Dermis microvascular lymphatic vessel endothelial cell (primary cell): ENCODE measurements at regions not wholly inside any gene's neighbourhood (a gene's known extent, or its start where the extent isn't known, plus 50 kb on each side); places are given as distances from the start of the nearest gene placed in this dataset.
"Not testable (repeated sequence)": the region's sequence is repeated elsewhere in the genome, so short reads cannot be mapped to it uniquely, and the experiment has no call there.

Source experiments
- DNase-seq, 2 donors: peaks; one replicate each; pipeline versions ENCODE4 v3.0.0 to v3.0.0-alpha.2; 2010; ENCODE audit warnings: low read depth in 2 of 2

DNA sequence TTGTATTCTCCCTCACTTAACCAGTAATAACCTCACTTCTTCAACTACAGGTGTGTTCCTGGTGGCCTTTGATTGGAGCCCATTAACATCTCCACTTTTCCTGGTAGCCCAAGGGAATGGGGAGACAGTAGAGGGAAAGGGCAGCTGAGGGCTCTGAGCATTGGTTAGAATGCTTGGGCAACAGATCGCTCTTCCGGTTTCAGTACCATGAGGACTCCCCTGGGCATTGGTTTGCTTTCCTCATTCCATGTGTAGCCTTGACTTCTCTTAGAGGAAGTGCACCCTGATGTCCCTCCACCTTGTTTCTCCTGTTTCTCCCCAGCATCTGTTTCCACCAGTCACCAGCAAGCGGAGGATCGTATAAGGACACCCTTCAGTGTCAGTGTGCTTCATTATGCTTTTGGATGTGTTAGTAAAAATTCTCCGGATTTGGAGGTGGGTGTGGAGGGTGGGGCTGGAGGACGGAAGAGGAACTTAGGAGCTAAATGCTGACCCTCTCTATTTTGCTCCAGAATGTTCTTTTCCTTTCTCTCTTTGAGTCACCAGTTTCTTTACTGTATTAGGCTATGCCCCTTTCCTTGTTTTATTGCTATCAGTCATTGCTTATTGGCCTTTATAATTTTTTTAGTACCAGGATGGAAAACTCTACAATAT is 50.6 kb upstream of the ZNG1B start:
- not testable (repeated sequence) for DNase-seq

DNA sequence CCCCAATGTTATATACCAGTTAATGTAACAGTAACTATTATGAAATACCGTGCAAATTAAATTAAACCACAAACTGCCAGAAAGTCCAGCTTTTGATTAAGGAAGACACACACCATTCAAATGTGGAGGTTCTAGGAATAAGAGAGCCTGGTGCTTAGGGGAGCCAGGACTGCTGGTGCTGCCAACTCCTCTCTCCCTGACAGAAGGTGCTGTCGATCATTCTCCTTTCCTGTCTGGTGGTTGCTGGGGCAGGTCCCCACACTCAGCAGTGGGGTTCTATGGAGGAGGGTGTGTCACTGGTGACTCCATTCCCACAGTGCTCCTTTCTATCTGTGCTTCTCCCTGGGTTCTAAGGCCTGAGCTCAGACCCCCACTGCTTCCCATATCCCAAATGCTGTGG is 57.9 kb upstream of the ZNG1B start:
- not testable (repeated sequence) for DNase-seq

DNA sequence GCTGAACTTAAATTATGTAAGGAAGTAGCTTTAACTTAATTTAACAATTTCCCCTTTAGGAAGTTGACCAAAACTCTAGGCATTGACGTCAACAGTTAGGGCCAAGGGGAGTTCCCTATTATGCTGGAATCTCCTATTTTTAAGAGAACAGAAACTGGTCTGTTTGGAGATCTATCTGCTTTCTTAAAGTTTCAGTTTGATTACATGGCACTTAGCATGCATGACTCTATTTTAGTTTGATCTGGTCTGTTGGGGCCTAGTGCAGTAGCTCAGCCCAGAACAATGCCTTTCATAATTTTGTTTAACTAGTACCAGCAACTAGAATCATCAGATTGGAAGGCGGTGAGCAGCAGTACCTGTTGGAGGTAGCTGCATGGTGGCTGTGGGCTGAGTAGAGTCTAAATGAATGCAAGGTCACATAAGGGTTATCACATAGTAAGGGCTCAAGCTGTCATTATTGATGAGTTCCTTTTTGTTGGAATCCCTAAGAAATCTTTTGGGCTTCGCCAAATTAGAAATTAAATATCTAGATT is 60.5 kb upstream of the ZNG1B start:
- DNase-seq = no peak

DNA sequence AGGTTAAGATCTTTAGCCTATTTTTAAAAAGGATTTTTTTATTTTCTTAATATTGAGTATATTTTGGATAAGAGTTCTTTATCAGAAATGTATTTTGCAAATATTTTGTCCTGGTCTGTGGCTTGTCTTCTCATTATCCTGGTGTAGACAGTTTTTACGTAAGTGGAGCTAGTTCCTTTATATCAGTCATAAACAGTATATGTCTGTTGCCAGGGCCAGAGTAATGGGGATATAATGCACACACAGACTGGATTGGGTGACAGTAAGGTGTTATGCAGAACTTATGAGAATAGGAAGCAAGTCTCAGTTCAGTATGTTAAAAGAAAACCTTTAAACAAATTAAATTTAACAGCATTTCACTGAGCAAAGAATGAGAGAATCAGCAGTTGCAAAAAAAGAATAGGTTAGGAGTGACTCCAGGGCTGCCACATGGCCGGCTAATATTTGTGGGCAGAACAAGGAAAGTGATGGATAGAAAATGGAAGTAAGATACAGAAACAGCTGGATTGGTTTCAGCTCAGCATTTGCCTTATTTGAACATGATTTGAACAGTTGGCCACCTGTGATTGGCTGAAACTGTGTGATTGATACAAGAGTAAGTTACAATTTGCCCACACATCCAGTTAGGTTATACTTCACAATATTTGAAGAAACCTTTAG is 61.1 kb upstream of the ZNG1B start:
- DNase-seq = no peak

DNA sequence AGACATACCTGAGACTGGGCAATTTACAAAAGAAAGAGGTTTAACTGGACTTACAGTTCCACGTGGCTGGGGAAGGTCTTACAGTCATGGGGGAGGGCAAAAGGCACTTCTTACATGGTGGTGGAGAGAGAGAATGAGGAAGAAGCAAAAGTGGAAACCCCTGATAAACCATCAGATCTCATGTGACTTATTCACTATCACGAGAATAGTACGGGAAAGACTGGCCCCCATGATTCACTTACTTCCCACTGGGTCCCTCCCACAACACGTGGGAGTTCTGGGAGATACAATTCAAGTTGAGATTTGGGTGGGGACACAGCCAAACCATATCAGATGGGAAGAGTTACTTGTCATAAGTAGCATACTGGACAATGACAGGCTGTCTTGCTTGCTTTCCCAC is 62.6 kb upstream of the ZNG1B start:
- not testable (repeated sequence) for DNase-seq

DNA sequence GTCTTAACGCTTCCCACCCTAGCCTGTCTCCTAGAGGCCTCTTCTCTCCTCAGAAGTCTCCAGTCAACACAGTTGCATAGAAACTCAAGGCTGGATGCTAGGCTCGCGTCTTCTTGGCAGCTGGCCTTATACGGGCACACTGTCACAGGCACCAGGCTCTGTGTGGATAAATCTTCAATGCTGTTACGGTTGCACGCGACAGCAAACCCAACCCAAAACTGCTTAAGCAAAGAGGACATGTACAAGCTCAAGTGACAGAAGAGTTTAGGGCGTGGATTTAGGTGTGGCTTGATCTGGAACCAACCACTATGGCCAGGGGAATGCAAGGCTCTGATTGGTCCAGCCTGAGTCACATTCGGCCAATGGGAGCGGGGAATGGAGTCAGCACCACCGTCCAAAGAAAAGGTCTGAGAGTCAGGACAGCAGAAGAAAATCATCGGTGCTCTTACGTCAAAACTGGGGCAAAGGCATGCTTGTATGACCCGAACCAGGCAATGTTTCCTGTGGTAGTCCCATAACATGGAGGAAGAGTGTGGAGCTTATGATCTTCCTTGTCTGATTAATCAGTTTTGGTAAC is 65.1 kb upstream of the ZNG1B start:
- DNase-seq = peak in 1 of 2 donors; percentile 6

DNA sequence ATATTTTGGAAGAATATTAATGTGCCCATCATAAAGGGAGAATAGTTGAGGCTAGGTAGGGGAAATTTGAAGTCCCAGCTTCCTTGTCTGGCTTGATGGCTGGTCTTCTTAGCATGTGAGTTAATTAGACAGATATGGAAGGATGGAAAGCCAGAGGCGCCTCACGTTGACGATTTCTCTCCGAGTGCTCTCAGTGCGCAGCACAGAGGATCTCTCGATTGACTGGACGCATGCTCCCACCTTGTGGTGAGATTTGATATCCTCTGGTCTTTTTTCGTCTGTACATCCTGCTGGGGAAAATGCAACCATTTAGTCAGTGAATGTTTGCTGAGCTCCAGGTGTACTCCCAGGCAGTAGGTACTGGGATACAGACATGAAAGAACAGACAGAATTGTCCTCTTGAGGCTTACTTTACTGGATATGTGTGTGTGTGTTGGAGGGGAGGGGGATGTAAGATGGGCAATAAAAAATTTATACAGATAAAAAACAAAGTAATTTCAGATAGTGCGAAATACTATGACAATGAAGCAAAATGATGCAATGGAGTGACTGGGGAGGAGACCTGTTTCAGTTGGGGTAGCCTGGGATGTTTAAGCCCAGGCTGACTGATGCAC is 66.9 kb upstream of the ZNG1B start:
- peak; percentile 64 to 67 for DNase-seq

DNA sequence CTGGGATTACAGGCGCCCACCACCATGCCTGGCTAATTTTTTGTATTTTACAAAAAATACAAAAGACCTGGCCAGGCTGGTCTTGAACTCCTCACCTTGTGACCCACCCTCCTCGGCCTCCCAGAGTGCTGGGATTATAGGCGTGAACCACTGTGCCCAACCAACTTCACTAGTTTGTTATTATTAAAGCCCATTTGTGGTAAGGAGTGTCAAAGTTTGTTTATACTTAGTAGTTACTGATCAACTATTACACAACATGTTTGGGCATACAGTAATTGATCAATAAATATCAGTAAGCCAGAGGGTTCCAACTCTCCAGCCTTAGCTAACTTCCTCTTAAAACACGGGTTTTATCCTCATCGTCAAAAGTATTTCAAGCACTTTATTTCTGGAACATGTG is 67.5 kb upstream of the ZNG1B start:
- DNase-seq = no peak

DNA sequence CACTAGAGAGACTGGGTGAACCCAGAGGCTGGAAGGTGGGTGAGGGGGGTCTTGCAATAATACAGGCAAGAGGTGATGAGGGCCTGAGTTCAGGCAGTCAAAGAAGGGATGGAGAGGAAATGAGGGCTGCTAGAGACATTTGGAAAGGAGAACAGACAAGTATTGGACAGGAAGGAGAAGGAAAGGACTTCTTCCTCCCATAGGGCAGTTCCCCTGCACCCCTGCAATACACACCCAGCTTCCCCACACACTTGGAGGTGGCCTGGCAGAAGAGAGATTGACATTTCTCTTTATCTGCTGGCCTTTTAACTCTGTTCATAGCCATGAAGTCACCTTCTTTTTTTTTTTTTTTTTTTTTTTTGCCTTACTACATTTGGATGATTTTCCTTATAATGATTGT is 68.9 kb upstream of the ZNG1B start:
- not testable (repeated sequence) for DNase-seq

DNA sequence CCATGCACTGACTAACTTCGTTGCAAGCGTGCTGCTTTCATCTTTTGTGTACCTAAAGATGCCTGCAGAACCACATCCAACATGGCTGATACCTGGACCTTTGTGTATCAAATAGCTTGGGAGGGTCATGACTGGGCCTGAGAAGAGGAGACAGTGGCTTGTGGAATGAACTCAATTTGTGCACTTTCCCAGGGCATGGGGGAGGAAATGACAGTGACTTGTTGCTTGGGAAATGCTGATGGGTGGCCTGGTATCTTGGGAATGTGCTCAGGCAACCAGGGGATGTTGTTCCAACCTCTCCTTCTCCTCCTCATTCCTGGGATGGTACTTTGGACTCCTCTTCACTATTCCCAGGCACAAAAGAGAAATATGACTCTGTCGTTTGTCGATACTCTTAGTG is 70.7 kb upstream of the ZNG1B start:
- DNase-seq = not testable (repeated sequence)

DNA sequence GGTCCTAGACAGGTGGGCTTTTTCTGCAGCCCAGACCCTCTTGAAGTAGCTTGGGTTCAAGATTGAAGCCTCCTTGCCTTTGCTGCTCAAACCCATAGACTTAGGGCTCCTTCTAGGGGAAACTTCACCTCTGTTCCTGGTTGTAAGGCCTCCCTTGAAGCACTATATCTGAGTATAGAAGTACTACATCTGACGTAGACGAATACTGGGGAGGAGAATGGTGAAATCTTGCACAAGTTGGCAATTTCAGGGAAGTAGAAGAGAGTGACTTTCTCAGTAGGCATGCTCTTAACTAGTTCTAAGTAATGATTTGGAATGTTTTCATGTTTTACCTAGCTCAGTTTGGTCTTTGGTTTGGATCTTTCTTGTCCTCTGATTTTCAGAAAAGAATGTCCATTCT is 71.7 kb upstream of the ZNG1B start:
- not testable (repeated sequence) for DNase-seq

DNA sequence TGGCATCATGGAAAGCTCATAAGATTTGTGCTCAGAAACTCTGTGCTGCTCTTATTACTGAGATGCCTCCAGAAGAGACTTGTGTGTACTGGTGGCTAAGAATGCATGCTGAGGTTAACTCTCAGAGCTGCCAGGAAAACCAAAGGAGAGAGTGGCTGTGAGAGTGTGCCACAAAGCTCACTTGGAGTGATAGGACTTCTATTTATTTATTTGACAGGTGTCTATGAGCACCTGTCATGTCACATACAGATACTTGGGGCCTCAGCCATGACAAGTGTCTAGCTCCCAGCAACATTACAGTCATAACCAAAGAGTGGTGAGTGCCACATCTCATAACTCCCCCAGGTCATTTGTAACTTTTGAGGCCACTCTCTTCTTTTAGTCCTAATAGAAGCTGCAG is 72.2 kb upstream of the ZNG1B start:
- not testable (repeated sequence) for DNase-seq

DNA sequence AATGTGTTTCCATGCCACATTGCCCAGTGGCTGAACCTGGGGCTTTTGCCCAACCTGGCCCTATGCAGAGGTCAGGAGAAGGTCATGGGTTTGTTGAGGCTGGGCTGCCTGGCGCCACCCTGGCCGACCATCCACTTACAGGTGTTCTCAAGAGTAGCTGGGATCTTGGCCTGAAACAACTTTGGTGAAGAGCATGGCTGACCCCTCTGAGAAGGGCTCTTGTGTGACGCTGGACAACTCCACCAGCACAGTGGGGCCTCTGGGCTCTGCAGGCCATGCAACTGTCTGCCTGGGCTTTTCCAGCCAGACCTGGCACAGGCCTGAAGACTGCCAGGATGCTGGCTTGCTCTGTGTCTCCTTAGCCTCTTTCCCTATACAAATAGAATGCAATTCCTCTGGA is 76.4 kb upstream of the ZNG1B start:
- no peak for DNase-seq

DNA sequence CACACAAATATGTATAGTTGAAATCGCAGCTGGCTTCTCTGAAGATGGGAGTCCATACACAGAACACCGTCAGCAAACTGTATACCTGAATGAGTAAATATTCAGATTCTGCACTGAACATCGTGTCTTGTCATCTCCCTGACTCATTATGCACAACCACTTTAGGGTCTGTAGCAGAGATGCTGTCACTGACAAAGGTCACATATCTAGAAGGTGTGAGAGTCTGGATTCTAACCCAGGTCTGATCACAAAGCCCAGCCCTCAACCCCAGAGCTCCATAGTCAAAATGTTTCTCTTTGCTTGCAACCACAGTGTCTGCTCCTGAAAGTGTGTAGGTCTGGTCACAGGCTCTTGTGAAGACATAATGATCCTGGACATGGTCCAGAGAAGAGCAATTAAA is 78.3 kb upstream of the PAX8 start:
- no peak for DNase-seq

DNA sequence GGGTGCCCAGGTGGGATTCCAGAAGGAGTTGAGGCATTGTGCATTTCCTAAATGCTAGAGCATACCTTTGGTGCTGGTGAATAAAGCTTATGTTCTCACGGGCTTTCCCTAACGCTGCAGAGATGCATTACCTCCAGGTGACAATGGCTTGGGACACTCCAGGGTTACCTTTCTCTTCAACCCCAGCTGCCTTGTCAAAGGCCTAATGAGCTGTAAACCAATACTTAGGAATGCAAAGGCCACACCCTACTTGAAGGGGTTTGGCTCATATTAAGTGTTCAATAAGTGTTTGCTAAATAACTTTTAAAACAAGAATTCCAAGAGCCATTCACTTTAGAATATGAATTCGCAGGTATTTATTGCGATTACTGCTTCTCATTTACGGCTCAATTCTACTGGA is 77.6 kb upstream of the PAX8 start:
- not testable (repeated sequence) for DNase-seq

DNA sequence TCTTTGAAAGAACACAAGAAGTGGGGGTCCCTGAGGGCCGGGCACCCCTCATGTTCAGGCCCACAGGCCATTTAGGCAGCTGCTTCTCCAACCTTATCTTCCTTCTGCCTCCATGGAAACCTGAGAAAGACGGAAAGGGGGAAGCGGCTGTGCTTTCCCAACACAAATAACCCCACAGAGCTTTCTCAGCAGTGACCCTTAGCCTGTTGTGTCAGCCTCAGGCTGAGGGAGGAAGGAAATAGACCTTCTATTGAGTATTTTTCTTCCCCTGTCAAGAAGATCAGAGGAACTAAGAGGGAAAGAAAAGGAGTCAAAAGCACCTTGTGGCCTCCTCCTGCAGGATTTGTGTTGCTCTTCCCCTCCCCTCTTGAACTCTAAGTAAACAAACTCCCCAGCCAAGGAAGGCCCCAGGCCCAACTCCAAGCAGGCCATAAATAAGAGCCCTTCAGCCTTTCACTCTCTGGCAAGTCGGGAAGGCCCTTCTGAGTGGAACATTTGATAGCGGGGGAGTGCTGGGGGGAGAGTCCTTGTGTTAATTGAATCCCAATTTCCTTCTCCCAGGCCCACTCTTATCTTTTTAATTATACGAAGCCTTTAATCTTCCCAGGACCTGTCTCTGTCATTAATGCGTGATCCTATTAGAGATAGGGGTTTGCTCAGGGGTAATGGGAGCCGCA is 76.8 kb upstream of the PAX8 start:
- not testable (repeated sequence) for DNase-seq

DNA sequence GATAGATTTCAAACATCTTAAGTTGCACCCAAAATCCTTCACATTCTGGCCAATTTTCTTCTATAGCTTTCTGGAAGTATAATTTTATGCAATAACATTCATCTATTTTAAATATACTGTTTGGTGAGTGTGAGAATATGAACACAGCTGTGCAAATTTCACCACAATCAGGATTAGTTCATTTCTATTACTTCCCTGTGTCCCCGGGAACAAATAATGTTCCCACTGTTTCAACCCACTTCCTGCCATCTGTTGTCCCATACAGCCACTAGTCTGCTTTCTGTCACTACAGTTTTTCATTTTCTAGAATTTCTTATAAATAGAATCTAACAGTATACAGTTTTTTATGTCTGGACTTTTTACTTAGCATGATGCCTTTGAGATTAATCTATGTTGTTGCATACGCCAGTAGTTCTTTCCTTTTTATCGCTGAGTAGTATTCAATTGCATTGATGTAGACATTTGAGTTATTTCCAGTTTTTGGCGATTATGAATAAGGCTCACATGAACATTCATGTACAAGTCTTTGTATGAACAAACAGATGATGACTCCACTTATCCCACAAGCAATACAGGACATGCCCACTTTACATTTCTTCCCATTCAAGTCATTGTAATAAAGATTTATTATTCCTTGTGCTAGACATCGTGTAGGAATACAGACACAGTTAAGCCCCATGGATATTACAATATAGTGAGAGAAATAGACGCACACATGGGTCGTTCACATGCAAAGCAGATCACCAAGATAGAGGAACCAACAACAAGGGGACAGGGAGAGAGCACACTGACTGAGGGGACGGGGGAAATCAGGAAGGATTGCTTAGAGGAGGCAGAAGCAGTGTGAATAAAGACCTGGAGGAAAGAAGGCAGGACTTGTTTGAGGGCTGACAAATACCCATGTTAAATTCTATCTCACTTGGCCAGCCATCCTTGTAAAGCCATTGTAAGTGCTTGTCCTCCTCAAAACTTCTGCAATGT is 72.9 kb upstream of the PAX8 start:
- DNase-seq = no peak

DNA sequence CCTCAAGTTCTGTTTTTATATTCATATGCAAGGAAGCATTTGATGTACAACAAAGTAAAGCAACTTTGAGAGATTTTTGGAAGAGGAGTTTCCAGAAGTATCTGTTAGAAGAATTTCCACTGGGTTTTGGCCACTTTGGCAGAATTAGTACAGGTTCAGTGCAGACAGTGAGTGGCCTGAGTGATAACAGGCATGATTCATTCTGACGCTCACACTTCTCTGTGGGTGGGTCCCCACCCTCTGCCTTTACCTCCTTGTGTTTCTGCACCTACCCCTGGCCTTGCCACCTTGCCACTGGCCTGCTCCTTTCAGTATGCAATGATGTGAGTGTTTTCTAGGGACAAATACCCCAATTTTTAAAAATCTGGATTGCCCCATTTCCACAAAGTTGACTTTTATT is 65.1 kb upstream of the PAX8 start:
- not testable (repeated sequence) for DNase-seq

DNA sequence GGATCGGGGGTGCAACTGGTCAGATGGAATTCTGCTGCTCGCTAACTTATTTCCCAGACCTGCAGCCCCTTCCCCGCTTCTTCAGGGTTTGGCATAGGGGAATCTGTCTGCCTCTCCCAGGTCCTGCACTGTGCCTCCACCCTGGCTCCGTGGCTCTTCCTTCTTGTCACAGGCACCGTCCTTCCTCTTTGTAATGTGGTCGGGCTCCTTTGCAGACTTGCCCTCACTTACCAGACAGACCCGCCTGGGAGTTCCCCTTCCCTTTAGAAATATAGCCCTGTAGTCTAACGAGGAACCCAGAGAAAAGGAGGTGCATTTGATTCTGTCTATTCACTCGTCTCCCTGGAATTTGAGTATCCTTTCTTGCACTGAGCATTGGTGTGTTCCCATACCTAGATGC is 63.9 kb upstream of the PAX8 start:
- DNase-seq = no peak

DNA sequence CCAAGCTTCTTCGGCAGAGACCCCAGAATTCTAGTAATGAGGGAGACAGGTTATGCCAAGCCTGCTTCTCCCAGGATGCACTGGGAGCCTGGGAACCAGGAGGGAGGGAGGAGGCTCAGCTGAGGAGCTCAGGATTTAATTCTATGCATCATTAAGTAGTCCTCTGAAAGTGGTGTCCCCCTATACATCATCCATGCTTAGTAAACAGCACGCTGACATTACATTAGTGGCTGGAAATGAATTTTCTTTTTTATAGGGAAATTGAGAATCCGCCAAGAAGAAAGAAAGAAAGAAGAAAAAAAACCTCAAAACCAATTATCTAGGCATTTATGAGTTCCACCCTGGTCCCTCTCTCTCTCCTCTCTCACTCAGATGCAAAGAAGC is 63.1 kb upstream of the PAX8 start:
- not testable (repeated sequence) for DNase-seq
